ENCODE measurements at regions not wholly inside any gene's neighbourhood (a gene's known extent, or its start where the extent isn't known, plus 50 kb on each side); places are given as distances from the start of the nearest gene placed in this dataset.

- H3K27ac ChIP-seq (replicated peaks in 1 of 4) = no peak overlapping the region
- peaks cover 0 to 14% (median 7%) of the 10 kb centered on the region in 4 donors for H3K9me3 ChIP-seq
- intact Hi-C loops (cut with DNase I) = no loop called here
- no peak for DNase-seq (ENCODE audit: extremely low spot score)
- no peaks in the 10 kb centered on the region for H3K36me3 ChIP-seq
- no peaks in the 10 kb centered on the region for H3K4me1 ChIP-seq
- no peak overlapping the region for H3K4me3 ChIP-seq
- H3K27me3 ChIP-seq = no peaks in the 10 kb centered on the region
- no peak for TF ChIP-seq POLR2AphosphoS5 (IDR thresholded peaks at IDR 0.05)
- no peak for TF ChIP-seq CTCF (IDR thresholded peaks at IDR 0.05)
Measured at GRCh38 chr18:34287825-34288224, 63.1 kb upstream of the NOL4 start.

- Histone ChIP-seq H3K27me3 (no peaks in the 10 kb centered on the region), H3K36me3 (no peaks in the 10 kb centered on the region), H3K27ac (replicated peaks in 1 of 4) (no peak overlapping the region), H3K9me3 (peaks cover 0 to 6% (median 4%) of the 10 kb centered on the region in 4 donors), H3K4me1 (no peaks in the 10 kb centered on the region), H3K4me3 (no peak overlapping the region)
- 61% methylated on average over 2 of the region's 2 CpGs for WGBS
- intact Hi-C loops (cut with DNase I) = no loop called here
- DNase-seq (ENCODE audit: extremely low spot score) = no peak
- no peak for TF ChIP-seq POLR2AphosphoS5 (IDR thresholded peaks at IDR 0.05)
- no peak for TF ChIP-seq EP300 (IDR thresholded peaks at IDR 0.05)
- no peak for TF ChIP-seq CTCF (IDR thresholded peaks at IDR 0.05)
- no peak for TF ChIP-seq POLR2A (IDR thresholded peaks at IDR 0.05; ENCODE audit: low read depth)
Measured at GRCh38 chr18:34292594-34292993, 67.9 kb upstream of the NOL4 start.

GRCh38 chr18:34297287-34297686, 72.6 kb upstream of the NOL4 start:
- intact Hi-C loops (cut with DNase I) = no loop called here
- Histone ChIP-seq H3K9me3 (no peaks in the 10 kb centered on the region), H3K27ac (replicated peaks in 1 of 4) (no peak overlapping the region), H3K36me3 (no peaks in the 10 kb centered on the region), H3K4me3 (no peak overlapping the region), H3K4me1 (no peaks in the 10 kb centered on the region), H3K27me3 (no peaks in the 10 kb centered on the region)
- DNase-seq (ENCODE audit: extremely low spot score) = no peak
- no peak for TF ChIP-seq POLR2AphosphoS5 (IDR thresholded peaks at IDR 0.05)
- no peak for TF ChIP-seq CTCF (IDR thresholded peaks at IDR 0.05)
- no peak for TF ChIP-seq EP300 (IDR thresholded peaks at IDR 0.05)
- TF ChIP-seq POLR2A (IDR thresholded peaks at IDR 0.05; ENCODE audit: low read depth) = no peak

- no peaks in the 10 kb centered on the region for H3K9me3 ChIP-seq
- H3K4me3 ChIP-seq = no peak overlapping the region
- H3K27me3 ChIP-seq = no peaks in the 10 kb centered on the region
- H3K4me1 ChIP-seq = no peaks in the 10 kb centered on the region
- H3K27ac ChIP-seq (replicated peaks in 1 of 4) = no peak overlapping the region
- WGBS = 83% methylated on average over 3 of the region's 3 CpGs
- no peaks in the 10 kb centered on the region for H3K36me3 ChIP-seq
- intact Hi-C loops (cut with DNase I) = no loop called here
- no peak for DNase-seq (ENCODE audit: extremely low spot score)
- no peak for TF ChIP-seq POLR2AphosphoS5 (IDR thresholded peaks at IDR 0.05)
- TF ChIP-seq EP300 (IDR thresholded peaks at IDR 0.05) = no peak
- no peak for TF ChIP-seq POLR2A (IDR thresholded peaks at IDR 0.05; ENCODE audit: low read depth)
- no peak for TF ChIP-seq CTCF (IDR thresholded peaks at IDR 0.05)
Measured at GRCh38 chr18:34299828-34300227, 75.1 kb upstream of the NOL4 start.

- Histone ChIP-seq H3K27ac (replicated peaks in 1 of 4) (no peak overlapping the region), H3K27me3 (no peaks in the 10 kb centered on the region), H3K9me3 (no peaks in the 10 kb centered on the region), H3K4me3 (no peak overlapping the region), H3K36me3 (no peaks in the 10 kb centered on the region), H3K4me1 (no peaks in the 10 kb centered on the region)
- WGBS = 32% methylated on average over 1 of the region's 1 CpG
- TF ChIP-seq EP300 (IDR thresholded peaks at IDR 0.05) (no peak), POLR2A (IDR thresholded peaks at IDR 0.05; ENCODE audit: low read depth) (no peak), POLR2AphosphoS5 (IDR thresholded peaks at IDR 0.05) (no peak), CTCF (IDR thresholded peaks at IDR 0.05) (no peak)
- DNase-seq (ENCODE audit: extremely low spot score) = no peak
- intact Hi-C loops (cut with DNase I) = no loop called here
Measured at GRCh38 chr18:34311468-34311867, 86.8 kb upstream of the NOL4 start.

Data from esophagus muscularis mucosa (tissue), 4 donors.